ENCODE measurements at regions not wholly inside any gene's neighbourhood (a gene's known extent, or its start where the extent isn't known, plus 50 kb on each side); places are given as distances from the start of the nearest gene placed in this dataset.

DNA sequence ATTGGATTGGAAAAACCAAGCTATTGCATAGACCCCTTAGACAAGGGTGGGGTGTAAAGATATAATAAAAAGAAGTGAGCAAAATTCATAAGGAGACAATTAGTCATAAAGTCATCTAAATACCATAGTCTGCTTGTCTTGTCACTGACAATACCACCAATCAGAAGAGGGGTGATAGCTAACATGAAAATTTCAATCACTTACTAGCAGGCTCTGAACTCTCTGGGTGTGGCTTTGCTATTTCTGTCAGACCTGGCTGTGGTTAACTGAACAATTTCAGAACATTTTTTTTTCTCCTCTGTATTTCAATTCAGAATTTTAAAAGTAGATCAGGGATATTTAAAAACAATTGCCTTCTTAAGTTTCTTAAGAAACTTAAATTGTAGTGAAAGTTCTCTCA is 158.5 kb upstream of the PRMT6 start (continued):
- TF ChIP-seq, protein P1, sequence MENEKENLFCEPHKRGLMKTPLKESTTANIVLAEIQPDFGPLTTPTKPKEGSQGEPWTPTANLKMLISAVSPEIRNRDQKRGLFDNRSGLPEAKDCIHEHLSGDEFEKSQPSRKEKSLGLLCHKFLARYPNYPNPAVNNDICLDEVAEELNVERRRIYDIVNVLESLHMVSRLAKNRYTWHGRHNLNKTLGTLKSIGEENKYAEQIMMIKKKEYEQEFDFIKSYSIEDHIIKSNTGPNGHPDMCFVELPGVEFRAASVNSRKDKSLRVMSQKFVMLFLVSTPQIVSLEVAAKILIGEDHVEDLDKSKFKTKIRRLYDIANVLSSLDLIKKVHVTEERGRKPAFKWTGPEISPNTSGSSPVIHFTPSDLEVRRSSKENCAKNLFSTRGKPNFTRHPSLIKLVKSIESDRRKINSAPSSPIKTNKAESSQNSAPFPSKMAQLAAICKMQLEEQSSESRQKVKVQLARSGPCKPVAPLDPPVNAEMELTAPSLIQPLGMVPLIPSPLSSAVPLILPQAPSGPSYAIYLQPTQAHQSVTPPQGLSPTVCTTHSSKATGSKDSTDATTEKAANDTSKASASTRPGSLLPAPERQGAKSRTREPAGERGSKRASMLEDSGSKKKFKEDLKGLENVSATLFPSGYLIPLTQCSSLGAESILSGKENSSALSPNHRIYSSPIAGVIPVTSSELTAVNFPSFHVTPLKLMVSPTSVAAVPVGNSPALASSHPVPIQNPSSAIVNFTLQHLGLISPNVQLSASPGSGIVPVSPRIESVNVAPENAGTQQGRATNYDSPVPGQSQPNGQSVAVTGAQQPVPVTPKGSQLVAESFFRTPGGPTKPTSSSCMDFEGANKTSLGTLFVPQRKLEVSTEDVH (IDR thresholded peaks at IDR 0.05; ENCODE audit: low read depth, partially characterized antibody): no peak
- TF ChIP-seq, protein P2, sequence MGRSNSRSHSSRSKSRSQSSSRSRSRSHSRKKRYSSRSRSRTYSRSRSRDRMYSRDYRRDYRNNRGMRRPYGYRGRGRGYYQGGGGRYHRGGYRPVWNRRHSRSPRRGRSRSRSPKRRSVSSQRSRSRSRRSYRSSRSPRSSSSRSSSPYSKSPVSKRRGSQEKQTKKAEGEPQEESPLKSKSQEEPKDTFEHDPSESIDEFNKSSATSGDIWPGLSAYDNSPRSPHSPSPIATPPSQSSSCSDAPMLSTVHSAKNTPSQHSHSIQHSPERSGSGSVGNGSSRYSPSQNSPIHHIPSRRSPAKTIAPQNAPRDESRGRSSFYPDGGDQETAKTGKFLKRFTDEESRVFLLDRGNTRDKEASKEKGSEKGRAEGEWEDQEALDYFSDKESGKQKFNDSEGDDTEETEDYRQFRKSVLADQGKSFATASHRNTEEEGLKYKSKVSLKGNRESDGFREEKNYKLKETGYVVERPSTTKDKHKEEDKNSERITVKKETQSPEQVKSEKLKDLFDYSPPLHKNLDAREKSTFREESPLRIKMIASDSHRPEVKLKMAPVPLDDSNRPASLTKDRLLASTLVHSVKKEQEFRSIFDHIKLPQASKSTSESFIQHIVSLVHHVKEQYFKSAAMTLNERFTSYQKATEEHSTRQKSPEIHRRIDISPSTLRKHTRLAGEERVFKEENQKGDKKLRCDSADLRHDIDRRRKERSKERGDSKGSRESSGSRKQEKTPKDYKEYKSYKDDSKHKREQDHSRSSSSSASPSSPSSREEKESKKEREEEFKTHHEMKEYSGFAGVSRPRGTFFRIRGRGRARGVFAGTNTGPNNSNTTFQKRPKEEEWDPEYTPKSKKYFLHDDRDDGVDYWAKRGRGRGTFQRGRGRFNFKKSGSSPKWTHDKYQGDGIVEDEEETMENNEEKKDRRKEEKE (IDR thresholded peaks at IDR 0.05): no peak
- TF ChIP-seq, protein P3, sequence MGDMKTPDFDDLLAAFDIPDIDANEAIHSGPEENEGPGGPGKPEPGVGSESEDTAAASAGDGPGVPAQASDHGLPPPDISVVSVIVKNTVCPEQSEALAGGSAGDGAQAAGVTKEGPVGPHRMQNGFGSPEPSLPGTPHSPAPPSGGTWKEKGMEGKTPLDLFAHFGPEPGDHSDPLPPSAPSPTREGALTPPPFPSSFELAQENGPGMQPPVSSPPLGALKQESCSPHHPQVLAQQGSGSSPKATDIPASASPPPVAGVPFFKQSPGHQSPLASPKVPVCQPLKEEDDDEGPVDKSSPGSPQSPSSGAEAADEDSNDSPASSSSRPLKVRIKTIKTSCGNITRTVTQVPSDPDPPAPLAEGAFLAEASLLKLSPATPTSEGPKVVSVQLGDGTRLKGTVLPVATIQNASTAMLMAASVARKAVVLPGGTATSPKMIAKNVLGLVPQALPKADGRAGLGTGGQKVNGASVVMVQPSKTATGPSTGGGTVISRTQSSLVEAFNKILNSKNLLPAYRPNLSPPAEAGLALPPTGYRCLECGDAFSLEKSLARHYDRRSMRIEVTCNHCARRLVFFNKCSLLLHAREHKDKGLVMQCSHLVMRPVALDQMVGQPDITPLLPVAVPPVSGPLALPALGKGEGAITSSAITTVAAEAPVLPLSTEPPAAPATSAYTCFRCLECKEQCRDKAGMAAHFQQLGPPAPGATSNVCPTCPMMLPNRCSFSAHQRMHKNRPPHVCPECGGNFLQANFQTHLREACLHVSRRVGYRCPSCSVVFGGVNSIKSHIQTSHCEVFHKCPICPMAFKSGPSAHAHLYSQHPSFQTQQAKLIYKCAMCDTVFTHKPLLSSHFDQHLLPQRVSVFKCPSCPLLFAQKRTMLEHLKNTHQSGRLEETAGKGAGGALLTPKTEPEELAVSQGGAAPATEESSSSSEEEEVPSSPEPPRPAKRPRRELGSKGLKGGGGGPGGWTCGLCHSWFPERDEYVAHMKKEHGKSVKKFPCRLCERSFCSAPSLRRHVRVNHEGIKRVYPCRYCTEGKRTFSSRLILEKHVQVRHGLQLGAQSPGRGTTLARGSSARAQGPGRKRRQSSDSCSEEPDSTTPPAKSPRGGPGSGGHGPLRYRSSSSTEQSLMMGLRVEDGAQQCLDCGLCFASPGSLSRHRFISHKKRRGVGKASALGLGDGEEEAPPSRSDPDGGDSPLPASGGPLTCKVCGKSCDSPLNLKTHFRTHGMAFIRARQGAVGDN (IDR thresholded peaks at IDR 0.05): no peak
- TF ChIP-seq MEF2B (IDR thresholded peaks at IDR 0.05; ENCODE audit: partially characterized antibody, poor library complexity, severe bottlenecking) (no peak), NFXL1 (IDR thresholded peaks at IDR 0.05; ENCODE audit: borderline replicate concordance) (no peak), ZNF24 (IDR thresholded peaks at IDR 0.05) (no peak), ASH2L (IDR thresholded peaks at IDR 0.05; ENCODE audit: borderline replicate concordance, low read depth) (no peak)
- TF ChIP-seq, protein P4, sequence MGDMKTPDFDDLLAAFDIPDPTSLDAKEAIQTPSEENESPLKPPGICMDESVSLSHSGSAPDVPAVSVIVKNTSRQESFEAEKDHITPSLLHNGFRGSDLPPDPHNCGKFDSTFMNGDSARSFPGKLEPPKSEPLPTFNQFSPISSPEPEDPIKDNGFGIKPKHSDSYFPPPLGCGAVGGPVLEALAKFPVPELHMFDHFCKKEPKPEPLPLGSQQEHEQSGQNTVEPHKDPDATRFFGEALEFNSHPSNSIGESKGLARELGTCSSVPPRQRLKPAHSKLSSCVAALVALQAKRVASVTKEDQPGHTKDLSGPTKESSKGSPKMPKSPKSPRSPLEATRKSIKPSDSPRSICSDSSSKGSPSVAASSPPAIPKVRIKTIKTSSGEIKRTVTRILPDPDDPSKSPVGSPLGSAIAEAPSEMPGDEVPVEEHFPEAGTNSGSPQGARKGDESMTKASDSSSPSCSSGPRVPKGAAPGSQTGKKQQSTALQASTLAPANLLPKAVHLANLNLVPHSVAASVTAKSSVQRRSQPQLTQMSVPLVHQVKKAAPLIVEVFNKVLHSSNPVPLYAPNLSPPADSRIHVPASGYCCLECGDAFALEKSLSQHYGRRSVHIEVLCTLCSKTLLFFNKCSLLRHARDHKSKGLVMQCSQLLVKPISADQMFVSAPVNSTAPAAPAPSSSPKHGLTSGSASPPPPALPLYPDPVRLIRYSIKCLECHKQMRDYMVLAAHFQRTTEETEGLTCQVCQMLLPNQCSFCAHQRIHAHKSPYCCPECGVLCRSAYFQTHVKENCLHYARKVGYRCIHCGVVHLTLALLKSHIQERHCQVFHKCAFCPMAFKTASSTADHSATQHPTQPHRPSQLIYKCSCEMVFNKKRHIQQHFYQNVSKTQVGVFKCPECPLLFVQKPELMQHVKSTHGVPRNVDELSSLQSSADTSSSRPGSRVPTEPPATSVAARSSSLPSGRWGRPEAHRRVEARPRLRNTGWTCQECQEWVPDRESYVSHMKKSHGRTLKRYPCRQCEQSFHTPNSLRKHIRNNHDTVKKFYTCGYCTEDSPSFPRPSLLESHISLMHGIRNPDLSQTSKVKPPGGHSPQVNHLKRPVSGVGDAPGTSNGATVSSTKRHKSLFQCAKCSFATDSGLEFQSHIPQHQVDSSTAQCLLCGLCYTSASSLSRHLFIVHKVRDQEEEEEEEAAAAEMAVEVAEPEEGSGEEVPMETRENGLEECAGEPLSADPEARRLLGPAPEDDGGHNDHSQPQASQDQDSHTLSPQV (IDR thresholded peaks at IDR 0.05): no peak

Measured in GM12878 (cell line).